ENCODE measurements at regions not wholly inside any gene's neighbourhood (a gene's known extent, or its start where the extent isn't known, plus 50 kb on each side); places are given as distances from the start of the nearest gene placed in this dataset.

GRCh38 chr21:38898422-38899096, 92.8 kb downstream of the ETS2 start:
- Mint-ChIP-seq H3K27ac (no peak overlapping the region), H3K4me3 (no peak overlapping the region), H3K4me1 (no peaks in the 10 kb centered on the region), H3K9me3 (ENCODE audit: low read depth) (peaks cover 3% of the 10 kb centered on the region), H3K27me3 (peaks cover 22% of the 10 kb centered on the region), H3K36me3 (no peaks in the 10 kb centered on the region)
- CTCF ChIA-PET: no interaction called here
- DNase-seq: no peak
- no peak for ATAC-seq

- Mint-ChIP-seq H3K4me3 (no peak overlapping the region), H3K4me1 (no peaks in the 10 kb centered on the region), H3K36me3 (no peaks in the 10 kb centered on the region), H3K27me3 (peaks cover 23% of the 10 kb centered on the region), H3K9me3 (ENCODE audit: low read depth) (peaks cover 3% of the 10 kb centered on the region), H3K27ac (no peak overlapping the region)
- no peak for DNase-seq
- ATAC-seq: no peak
- CTCF ChIA-PET: no interaction called here
Observed at GRCh38 chr21:38897532-38898421, 92.0 kb downstream of the ETS2 start.

GRCh38 chr21:38894899-38895298, 89.2 kb downstream of the ETS2 start:
- no peaks in the 10 kb centered on the region for H3K36me3 Mint-ChIP-seq
- peaks cover 3% of the 10 kb centered on the region for H3K9me3 Mint-ChIP-seq (ENCODE audit: low read depth)
- no peak for DNase-seq
- H3K27me3 Mint-ChIP-seq: peaks cover 39% of the 10 kb centered on the region
- H3K4me3 Mint-ChIP-seq: no peak overlapping the region
- no peak for ATAC-seq
- no peaks in the 10 kb centered on the region for H3K4me1 Mint-ChIP-seq
- H3K27ac Mint-ChIP-seq: no peak overlapping the region
- CTCF ChIA-PET: no interaction called here

GRCh38 chr21:38888991-38889561, 83.3 kb downstream of the ETS2 start:
- H3K36me3 Mint-ChIP-seq: no peaks in the 10 kb centered on the region
- H3K9me3 Mint-ChIP-seq (ENCODE audit: low read depth): peaks cover 4% of the 10 kb centered on the region
- H3K4me1 Mint-ChIP-seq: no peaks in the 10 kb centered on the region
- CTCF ChIA-PET: no interaction called here
- H3K27ac Mint-ChIP-seq: no peak overlapping the region
- no peak overlapping the region for H3K4me3 Mint-ChIP-seq
- DNase-seq: no peak
- ATAC-seq: no peak
- H3K27me3 Mint-ChIP-seq: peaks cover 36% of the 10 kb centered on the region

GRCh38 chr21:38887749-38888148, 82.0 kb downstream of the ETS2 start:
- no peak overlapping the region for H3K4me3 Mint-ChIP-seq
- peaks cover 7% of the 10 kb centered on the region for H3K9me3 Mint-ChIP-seq (ENCODE audit: low read depth)
- CTCF ChIA-PET: no interaction called here
- no peaks in the 10 kb centered on the region for H3K4me1 Mint-ChIP-seq
- ATAC-seq (no peak), DNase-seq (no peak)
- no peak overlapping the region for H3K27ac Mint-ChIP-seq
- peaks cover 34% of the 10 kb centered on the region for H3K27me3 Mint-ChIP-seq
- no peaks in the 10 kb centered on the region for H3K36me3 Mint-ChIP-seq

GRCh38 chr21:38887062-38887686, 81.4 kb downstream of the ETS2 start:
- ATAC-seq (no peak), DNase-seq (no peak)
- Mint-ChIP-seq H3K9me3 (ENCODE audit: low read depth) (peaks cover 7% of the 10 kb centered on the region), H3K4me1 (no peaks in the 10 kb centered on the region), H3K27me3 (peaks cover 32% of the 10 kb centered on the region), H3K27ac (no peak overlapping the region), H3K4me3 (no peak overlapping the region), H3K36me3 (no peaks in the 10 kb centered on the region)
- CTCF ChIA-PET: no interaction called here

- no peaks in the 10 kb centered on the region for H3K36me3 Mint-ChIP-seq
- CTCF ChIA-PET: no interaction called here
- no peak overlapping the region for H3K27ac Mint-ChIP-seq
- H3K9me3 Mint-ChIP-seq (ENCODE audit: low read depth): peaks cover 7% of the 10 kb centered on the region
- ATAC-seq: no peak
- DNase-seq: no peak
- no peak overlapping the region for H3K4me3 Mint-ChIP-seq
- peaks cover 25% of the 10 kb centered on the region for H3K27me3 Mint-ChIP-seq
- no peaks in the 10 kb centered on the region for H3K4me1 Mint-ChIP-seq
Observed at GRCh38 chr21:38885909-38886308, 80.2 kb downstream of the ETS2 start.

GRCh38 chr21:38884440-38884839, 78.7 kb downstream of the ETS2 start:
- CTCF ChIA-PET: no interaction called here
- H3K4me3 Mint-ChIP-seq: no peak overlapping the region
- peaks cover 9% of the 10 kb centered on the region for H3K9me3 Mint-ChIP-seq (ENCODE audit: low read depth)
- H3K36me3 Mint-ChIP-seq: no peaks in the 10 kb centered on the region
- H3K27me3 Mint-ChIP-seq: peaks cover 21% of the 10 kb centered on the region
- no peak for ATAC-seq
- DNase-seq: no peak
- H3K27ac Mint-ChIP-seq: no peak overlapping the region
- H3K4me1 Mint-ChIP-seq: no peaks in the 10 kb centered on the region

- Mint-ChIP-seq H3K27ac (no peak overlapping the region), H3K4me3 (no peak overlapping the region), H3K36me3 (no peaks in the 10 kb centered on the region), H3K4me1 (no peaks in the 10 kb centered on the region), H3K27me3 (peaks cover 19% of the 10 kb centered on the region), H3K9me3 (ENCODE audit: low read depth) (peaks cover 9% of the 10 kb centered on the region)
- no peak for DNase-seq
- CTCF ChIA-PET: interaction anchor here (1.2 kb wide), 1 partner anchor 10 kb away, joined by 3 read pairs; no protein-coding TSS in a partner anchor
- no peak for ATAC-seq
Observed at GRCh38 chr21:38883142-38883541, 77.4 kb downstream of the ETS2 start.

- ATAC-seq (no peak), DNase-seq (no peak)
- H3K4me3 Mint-ChIP-seq: no peak overlapping the region
- no peaks in the 10 kb centered on the region for H3K4me1 Mint-ChIP-seq
- no peaks in the 10 kb centered on the region for H3K36me3 Mint-ChIP-seq
- H3K9me3 Mint-ChIP-seq (ENCODE audit: low read depth): peaks cover 5% of the 10 kb centered on the region
- H3K27ac Mint-ChIP-seq: no peak overlapping the region
- CTCF ChIA-PET: no interaction called here
- peaks cover 17% of the 10 kb centered on the region for H3K27me3 Mint-ChIP-seq
Observed at GRCh38 chr21:38881131-38881530, 75.4 kb downstream of the ETS2 start.

- Mint-ChIP-seq H3K4me1 (no peaks in the 10 kb centered on the region), H3K9me3 (ENCODE audit: low read depth) (peaks cover 7% of the 10 kb centered on the region), H3K4me3 (no peak overlapping the region), H3K36me3 (no peaks in the 10 kb centered on the region), H3K27me3 (peaks cover 13% of the 10 kb centered on the region), H3K27ac (no peak overlapping the region)
- DNase-seq (no peak), ATAC-seq (no peak)
- CTCF ChIA-PET: no interaction called here
Observed at GRCh38 chr21:38880577-38880966, 74.8 kb downstream of the ETS2 start.

GRCh38 chr21:38879912-38880576, 74.3 kb downstream of the ETS2 start:
- Mint-ChIP-seq H3K4me3 (no peak overlapping the region), H3K4me1 (no peaks in the 10 kb centered on the region), H3K27ac (no peak overlapping the region), H3K9me3 (ENCODE audit: low read depth) (peaks cover 7% of the 10 kb centered on the region), H3K27me3 (peaks cover 13% of the 10 kb centered on the region), H3K36me3 (no peaks in the 10 kb centered on the region)
- no peak for ATAC-seq
- CTCF ChIA-PET: no interaction called here
- no peak for DNase-seq

GRCh38 chr21:38878379-38879179, 72.8 kb downstream of the ETS2 start:
- Mint-ChIP-seq H3K4me1 (no peaks in the 10 kb centered on the region), H3K4me3 (no peak overlapping the region), H3K9me3 (ENCODE audit: low read depth) (peaks cover 5% of the 10 kb centered on the region), H3K36me3 (no peaks in the 10 kb centered on the region), H3K27ac (no peak overlapping the region), H3K27me3 (peaks cover 11% of the 10 kb centered on the region)
- CTCF ChIA-PET: no interaction called here
- ATAC-seq (no peak), DNase-seq (no peak)

All from activated CD8-positive, alpha-beta memory T cell treated with anti-CD3 and anti-CD28 coated beads, Interleukin-2, amount 10 ng/mL, durations not matched to agents 7 days and 5 days (primary cell).